ENCODE measurements at regions not wholly inside any gene's neighbourhood (a gene's known extent, or its start where the extent isn't known, plus 50 kb on each side); places are given as distances from the start of the nearest gene placed in this dataset.

DNA sequence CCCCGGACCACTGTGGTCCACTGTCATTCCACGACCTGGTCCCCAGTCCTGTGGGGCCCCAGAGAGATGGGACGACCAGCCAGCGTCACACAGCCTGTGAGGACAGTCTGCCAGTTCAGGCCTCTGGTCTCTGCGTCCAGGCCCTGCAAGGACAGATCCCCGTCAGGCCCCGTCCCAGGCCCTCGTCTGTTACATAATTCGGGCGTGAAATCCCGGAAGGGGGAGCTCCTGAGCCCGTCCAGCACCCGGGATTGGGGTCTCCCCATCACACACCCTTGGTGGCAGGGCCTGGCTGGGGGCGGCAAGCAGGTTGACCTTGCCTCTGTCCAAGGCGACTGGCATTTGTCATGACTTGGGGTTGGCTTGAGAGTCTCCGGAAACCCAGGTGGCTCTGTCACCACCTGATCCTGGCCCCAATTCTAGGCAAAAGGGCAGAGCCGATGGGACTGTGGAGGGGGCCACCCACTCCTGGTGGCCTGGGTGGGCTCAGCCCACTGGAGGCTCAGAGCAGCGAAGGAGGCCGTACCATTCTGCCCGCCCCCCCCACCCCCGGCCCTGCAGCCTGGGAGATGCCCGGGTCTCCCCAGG is 73.8 kb upstream of the GATA5 start:
- intact Hi-C loops (cut with DNase I), result no loop called here
- ATAC-seq, result no peak
- no peak for DNase-seq
- peaks cover 5 to 18% of the 10 kb centered on the region in 2 donors for H3K4me1 ChIP-seq
- no peaks in the 10 kb centered on the region for H3K36me3 ChIP-seq
- H3K9me3 ChIP-seq, result no peaks in the 10 kb centered on the region
- no peak overlapping the region for H3K4me3 ChIP-seq
- no peak overlapping the region for H3K27ac ChIP-seq
- TF ChIP-seq, protein P1, sequence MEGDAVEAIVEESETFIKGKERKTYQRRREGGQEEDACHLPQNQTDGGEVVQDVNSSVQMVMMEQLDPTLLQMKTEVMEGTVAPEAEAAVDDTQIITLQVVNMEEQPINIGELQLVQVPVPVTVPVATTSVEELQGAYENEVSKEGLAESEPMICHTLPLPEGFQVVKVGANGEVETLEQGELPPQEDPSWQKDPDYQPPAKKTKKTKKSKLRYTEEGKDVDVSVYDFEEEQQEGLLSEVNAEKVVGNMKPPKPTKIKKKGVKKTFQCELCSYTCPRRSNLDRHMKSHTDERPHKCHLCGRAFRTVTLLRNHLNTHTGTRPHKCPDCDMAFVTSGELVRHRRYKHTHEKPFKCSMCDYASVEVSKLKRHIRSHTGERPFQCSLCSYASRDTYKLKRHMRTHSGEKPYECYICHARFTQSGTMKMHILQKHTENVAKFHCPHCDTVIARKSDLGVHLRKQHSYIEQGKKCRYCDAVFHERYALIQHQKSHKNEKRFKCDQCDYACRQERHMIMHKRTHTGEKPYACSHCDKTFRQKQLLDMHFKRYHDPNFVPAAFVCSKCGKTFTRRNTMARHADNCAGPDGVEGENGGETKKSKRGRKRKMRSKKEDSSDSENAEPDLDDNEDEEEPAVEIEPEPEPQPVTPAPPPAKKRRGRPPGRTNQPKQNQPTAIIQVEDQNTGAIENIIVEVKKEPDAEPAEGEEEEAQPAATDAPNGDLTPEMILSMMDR (IDR thresholded peaks at IDR 0.05), result no peak
- H3K27me3 ChIP-seq, result peaks cover 43 to 94% of the 10 kb centered on the region in 2 donors

- no peak overlapping the region for H3K4me3 ChIP-seq
- H3K36me3 ChIP-seq, result no peaks in the 10 kb centered on the region
- peaks cover 43 to 99% of the 10 kb centered on the region in 2 donors for H3K27me3 ChIP-seq
- H3K4me1 ChIP-seq, result peaks cover 5 to 18% of the 10 kb centered on the region in 2 donors
- intact Hi-C loops (cut with DNase I), result no loop called here
- H3K9me3 ChIP-seq, result no peaks in the 10 kb centered on the region
- H3K27ac ChIP-seq, result no peak overlapping the region
- no peak for DNase-seq
- TF ChIP-seq, protein P1 (IDR thresholded peaks at IDR 0.05), result no peak
- peak; percentile 10 for ATAC-seq
Measured at GRCh38 chr20:62550087-62550632, 74.4 kb upstream of the GATA5 start.

DNA sequence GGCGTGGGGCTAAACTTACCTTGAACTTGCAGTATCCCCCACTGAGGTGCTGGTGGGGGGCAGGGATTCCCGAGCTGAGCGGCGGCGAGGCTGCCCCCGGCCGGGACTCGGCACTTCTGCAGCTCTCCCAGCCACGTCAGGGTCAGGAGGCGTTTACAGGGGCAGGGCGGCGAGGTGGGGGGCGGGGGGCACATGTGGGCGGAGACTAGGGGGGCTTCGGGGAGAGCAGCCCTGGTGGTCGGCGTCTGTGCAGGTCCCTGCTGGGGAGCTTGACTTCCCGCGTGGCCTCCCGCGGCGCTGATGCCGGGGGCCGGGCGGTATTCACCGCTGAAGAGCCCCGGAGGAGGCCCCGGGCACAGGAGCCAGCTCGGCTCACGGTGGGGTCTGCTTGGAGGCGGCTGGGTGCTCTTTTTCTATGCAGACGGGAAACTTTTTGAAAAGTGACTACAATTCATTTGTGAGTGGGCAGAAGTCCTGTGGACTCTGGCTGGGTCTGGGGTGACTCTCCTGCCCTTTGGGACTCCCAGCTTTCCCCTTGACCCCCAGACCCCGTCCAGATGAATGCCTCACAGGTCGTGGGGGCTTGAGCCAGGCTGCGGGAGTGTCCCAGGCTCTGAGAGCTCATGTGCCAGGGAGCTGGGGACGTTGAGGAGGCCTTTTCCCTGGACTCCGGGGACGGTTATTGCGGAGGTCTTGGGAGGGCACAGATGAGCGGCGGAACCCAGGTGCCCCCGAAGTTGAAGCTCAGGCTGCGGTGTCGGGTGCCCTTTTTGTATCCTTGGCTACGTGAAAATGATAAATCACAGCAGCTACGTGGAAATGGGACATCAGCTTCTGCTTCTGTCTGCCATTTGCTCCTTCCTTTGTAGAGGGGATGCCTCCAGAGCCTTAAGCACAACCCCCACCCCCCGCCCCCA is 75.9 kb upstream of the GATA5 start:
- DNase-seq (no peak), ATAC-seq (no peak)
- Histone ChIP-seq H3K9me3 (no peaks in the 10 kb centered on the region), H3K36me3 (no peaks in the 10 kb centered on the region), H3K27ac (no peak overlapping the region), H3K4me1 (peaks cover 5 to 18% of the 10 kb centered on the region in 2 donors), H3K4me3 (peak overlapping the region in 1 of 2 donors; percentile 11), H3K27me3 (peaks cover 43 to 100% of the 10 kb centered on the region in 2 donors)
- intact Hi-C loops (cut with DNase I), result no loop called here
- TF ChIP-seq, protein P1 (IDR thresholded peaks at IDR 0.05), result no peak

DNA sequence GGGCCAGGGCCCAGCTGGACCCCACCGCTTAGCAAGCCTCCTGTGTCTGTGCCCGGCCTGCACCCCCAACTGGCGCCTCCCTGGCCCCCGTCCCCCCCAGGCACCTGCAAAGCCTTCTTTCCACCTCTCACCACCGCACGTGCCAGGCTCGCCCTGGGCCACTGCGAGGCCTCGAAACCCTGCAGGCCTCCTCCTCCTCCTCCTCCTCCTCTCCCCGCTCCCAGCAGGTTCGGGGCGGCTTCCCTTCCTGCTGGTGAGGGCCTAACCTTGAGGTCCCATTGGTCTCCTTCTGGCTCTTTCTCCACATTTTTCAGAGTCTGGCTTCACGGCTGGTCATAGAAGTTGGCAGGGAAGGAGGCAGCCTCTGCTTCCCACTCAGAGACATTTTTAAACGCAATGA is 76.8 kb upstream of the GATA5 start:
- H3K4me1 ChIP-seq, result peaks cover 5 to 18% of the 10 kb centered on the region in 2 donors
- H3K27ac ChIP-seq, result no peak overlapping the region
- no peak overlapping the region for H3K4me3 ChIP-seq
- DNase-seq (no peak), ATAC-seq (no peak)
- TF ChIP-seq, protein P1 (IDR thresholded peaks at IDR 0.05), result no peak
- intact Hi-C loops (cut with DNase I), result no loop called here
- no peaks in the 10 kb centered on the region for H3K9me3 ChIP-seq
- H3K27me3 ChIP-seq, result peaks cover 43 to 100% of the 10 kb centered on the region in 2 donors
- H3K36me3 ChIP-seq, result no peaks in the 10 kb centered on the region

Measured in left lung (tissue), 4 donors.